ENCODE measurements at regions not wholly inside any gene's neighbourhood (a gene's known extent, or its start where the extent isn't known, plus 50 kb on each side); places are given as distances from the start of the nearest gene placed in this dataset.

GRCh38 chr9:115189686-115190085 lies 71.7 kb upstream of the TNC start:
- Histone ChIP-seq H3K27me3 (peaks cover 0 to 3% (median 0%) of the 10 kb centered on the region in 4 donors), H3K4me1 (no peaks in the 10 kb centered on the region), H3K27ac (no peak overlapping the region), H3K9me3 (no peaks in the 10 kb centered on the region), H3K4me3 (no peak overlapping the region), H3K36me3 (no peaks in the 10 kb centered on the region)
- 87 to 92% methylated on average over 2 of the region's 2 CpGs for WGBS, 2 donors
- no peak for TF ChIP-seq CTCF (IDR thresholded peaks at IDR 0.05)
- FAIRE-seq, result no peak
- no peak for DNase-seq
- intact Hi-C loops (cut with DNase I), result no loop called here
- ATAC-seq, result no peak

DNA sequence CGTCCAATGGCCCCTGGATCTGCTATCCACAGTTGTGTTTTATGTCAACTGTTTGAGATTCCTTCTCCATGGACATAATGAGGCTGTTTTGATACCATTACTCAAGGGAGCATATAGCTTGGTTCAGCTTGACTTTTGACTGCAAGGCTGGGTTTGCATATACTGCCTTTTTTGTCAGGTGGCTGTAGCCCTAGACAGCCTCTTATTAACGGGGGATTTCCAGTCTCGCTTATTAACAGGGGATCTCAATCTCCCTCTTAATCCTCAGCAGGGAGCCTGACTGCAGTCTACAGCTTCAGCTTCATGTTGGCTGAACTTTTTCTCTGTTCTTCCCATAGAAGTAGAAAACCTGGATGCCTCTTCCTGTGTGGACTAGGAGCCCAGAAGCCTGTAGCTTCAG lies 73.7 kb upstream of the TNC start:
- no peaks in the 10 kb centered on the region for H3K36me3 ChIP-seq
- no peak for DNase-seq
- H3K4me3 ChIP-seq, result no peak overlapping the region
- FAIRE-seq, result no peak
- H3K27ac ChIP-seq, result no peak overlapping the region
- H3K4me1 ChIP-seq, result no peaks in the 10 kb centered on the region
- no peak for ATAC-seq
- intact Hi-C loops (cut with DNase I), result no loop called here
- no peaks in the 10 kb centered on the region for H3K9me3 ChIP-seq
- WGBS, 2 donors, result 45 to 58% methylated on average over 3 of the region's 3 CpGs
- no peaks in the 10 kb centered on the region for H3K27me3 ChIP-seq
- no peak for TF ChIP-seq CTCF (IDR thresholded peaks at IDR 0.05)

DNA sequence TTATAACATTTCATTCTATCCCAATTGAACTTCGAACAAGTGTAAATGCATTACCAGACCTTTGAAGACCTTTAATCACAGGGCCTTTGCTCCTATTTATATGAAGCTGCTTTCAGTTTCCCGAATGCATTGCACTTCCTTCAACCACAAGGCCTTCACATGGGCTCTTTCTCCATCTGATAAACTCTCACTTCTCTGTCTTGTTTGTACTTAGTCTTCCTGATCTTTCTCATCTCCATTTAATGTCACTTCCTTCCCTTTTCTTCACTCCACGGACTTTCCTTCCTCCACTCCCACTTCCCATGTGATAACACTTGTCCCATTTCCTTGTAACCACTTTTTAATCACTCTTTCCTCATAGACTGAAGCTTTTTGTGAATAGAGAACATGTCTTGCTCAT lies 74.3 kb upstream of the TNC start:
- 34 to 52% methylated on average over 3 of the region's 3 CpGs for WGBS, 2 donors
- intact Hi-C loops (cut with DNase I), result no loop called here
- DNase-seq, result no peak
- Histone ChIP-seq H3K27me3 (peaks cover 0 to under 1% (median 0%) of the 10 kb centered on the region in 4 donors), H3K4me3 (no peak overlapping the region), H3K4me1 (no peaks in the 10 kb centered on the region), H3K9me3 (no peaks in the 10 kb centered on the region), H3K27ac (no peak overlapping the region), H3K36me3 (no peaks in the 10 kb centered on the region)
- peak in 1 of 4 donors; percentile 18 for ATAC-seq
- FAIRE-seq, result no peak
- no peak for TF ChIP-seq CTCF (IDR thresholded peaks at IDR 0.05)

DNA sequence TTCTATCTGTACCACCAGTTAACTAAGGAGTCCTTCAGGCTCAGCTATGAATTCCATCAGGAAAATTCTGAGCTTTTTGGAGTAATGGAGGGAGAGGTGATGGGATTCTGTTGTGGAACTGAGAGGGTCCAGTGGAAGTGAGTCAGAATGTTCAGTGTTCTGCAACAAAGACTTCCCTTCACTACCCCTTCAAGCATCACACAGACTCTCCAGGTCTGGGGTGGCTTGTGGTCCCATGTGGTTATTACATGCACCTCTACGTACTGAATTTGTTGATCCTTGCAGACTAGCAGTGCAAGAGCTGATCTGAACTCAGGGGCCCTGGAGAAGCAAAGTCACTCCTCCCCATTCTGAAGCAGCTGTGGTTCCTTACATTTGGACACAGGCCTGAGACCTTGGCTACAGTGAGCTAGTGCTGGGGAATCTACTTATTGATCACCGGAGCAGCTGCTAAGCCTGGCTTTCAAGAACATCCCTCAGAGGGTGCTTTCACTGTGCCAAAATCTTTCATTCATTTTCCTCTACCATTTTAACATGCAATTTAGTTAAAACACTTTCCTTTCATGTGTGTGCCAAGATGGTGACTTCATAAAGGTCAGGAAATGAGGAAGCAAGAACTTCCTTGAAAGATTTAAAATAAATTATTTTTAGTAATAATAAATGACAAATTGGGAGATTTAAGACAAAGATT lies 75.0 kb upstream of the TNC start:
- Histone ChIP-seq H3K9me3 (no peaks in the 10 kb centered on the region), H3K4me1 (no peaks in the 10 kb centered on the region), H3K27ac (no peak overlapping the region), H3K36me3 (no peaks in the 10 kb centered on the region), H3K27me3 (peaks cover 0 to 7% (median 0%) of the 10 kb centered on the region in 4 donors), H3K4me3 (no peak overlapping the region)
- intact Hi-C loops (cut with DNase I), result no loop called here
- no peak for TF ChIP-seq CTCF (IDR thresholded peaks at IDR 0.05)
- DNase-seq, result no peak
- ATAC-seq, result no peak
- FAIRE-seq, result no peak
- 52 to 62% methylated on average over 2 of the region's 2 CpGs for whole genome bisulfite sequencing, 2 donors

- ATAC-seq, result no peak
- Histone ChIP-seq H3K4me1 (no peaks in the 10 kb centered on the region), H3K27ac (no peak overlapping the region), H3K36me3 (no peaks in the 10 kb centered on the region), H3K27me3 (peaks cover 0 to 7% (median 0%) of the 10 kb centered on the region in 4 donors), H3K9me3 (no peaks in the 10 kb centered on the region), H3K4me3 (no peak overlapping the region)
- no peak for FAIRE-seq
- no peak for TF ChIP-seq CTCF (IDR thresholded peaks at IDR 0.05)
- WGBS, 2 donors, result 52 to 65% methylated on average over 4 of the region's 4 CpGs
- intact Hi-C loops (cut with DNase I), result no loop called here
- DNase-seq, result no peak
Observed at GRCh38 chr9:115193777-115194176, 75.8 kb upstream of the TNC start.
